HG02763 (cell line): ENCODE measurements at regions not wholly inside any gene's neighbourhood (a gene's known extent, or its start where the extent isn't known, plus 50 kb on each side); places are given as distances from the start of the nearest gene placed in this dataset.

Experiments
- ATAC-seq: cut with Tn5 transposase; IDR thresholded peaks from one replicate; pipeline ENCODE4 v1.9.1; 2021; ENCODE audit warnings: mild to moderate bottlenecking, moderate library complexity; ENCODE audit not compliant: unreplicated experiment

DNA sequence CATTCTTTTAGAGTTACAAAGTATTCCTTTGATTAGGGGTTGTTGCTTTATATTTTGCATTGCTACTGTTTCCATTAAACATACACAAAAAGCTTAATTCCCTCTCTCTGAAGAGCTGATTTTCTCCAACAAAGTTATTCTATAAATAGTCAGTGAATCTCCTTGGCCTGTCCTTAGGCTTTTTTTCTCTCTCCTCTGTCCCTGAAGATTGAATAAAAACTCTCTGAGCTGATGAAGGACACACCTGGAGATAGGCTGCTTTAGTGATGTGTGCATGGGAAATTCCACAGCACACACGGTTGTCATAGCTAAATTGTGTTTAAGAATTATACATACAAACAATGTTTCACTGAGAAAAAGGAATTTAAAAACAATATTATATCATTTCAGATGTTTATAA, 90.5 kb upstream of the TMEM106B start:
- ATAC-seq: no peak

- no peak for ATAC-seq
These were observed 87.9 kb upstream of the TMEM106B start for GRCh38 chr7:12123172-12123571.

- no peak for ATAC-seq
These were observed 87.1 kb upstream of the TMEM106B start for GRCh38 chr7:12124028-12124427.

DNA sequence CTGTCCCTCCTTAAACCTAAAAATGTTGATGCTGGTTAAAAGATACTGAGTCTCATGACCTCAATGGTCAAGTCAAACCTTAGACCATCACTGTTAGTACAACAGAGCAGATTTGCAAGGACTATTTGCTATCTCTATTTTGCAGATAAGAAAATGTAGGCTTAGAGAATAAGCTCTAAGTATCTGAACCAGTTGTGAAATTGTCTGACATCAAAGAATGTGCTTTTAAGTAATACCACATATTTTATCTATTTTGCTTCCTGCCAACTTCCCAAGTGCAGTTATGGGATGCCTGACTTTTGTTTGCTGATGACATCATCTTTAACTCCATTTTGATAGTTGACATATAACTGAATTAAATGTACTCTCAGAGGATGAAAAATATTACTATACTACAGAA, 83.6 kb upstream of the TMEM106B start:
- ATAC-seq: no peak

- ATAC-seq: no peak
These were observed 80.5 kb upstream of the TMEM106B start for GRCh38 chr7:12130609-12131008.

GRCh38 chr7:12131122-12131521, 80.0 kb upstream of the TMEM106B start:
- no peak for ATAC-seq

DNA sequence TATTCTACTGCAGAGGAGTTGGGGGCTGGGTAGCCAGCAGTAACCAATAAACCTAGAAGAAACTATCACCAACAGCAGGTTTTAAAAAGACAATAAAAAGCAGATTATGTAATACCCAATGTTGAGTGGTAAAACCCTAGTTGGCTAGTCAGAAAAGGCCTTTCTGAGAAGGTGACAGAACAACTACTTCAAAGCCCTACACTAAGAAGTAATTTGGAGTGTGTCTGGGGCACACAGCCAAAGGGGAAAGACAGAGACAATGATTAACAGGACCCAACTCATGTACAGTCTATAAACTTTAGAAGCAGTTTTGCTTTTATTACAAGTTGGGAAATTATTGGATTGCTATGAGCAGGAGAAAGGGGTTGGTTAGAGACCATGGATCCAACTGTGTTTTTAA, 77.2 kb upstream of the TMEM106B start:
- ATAC-seq: no peak

DNA sequence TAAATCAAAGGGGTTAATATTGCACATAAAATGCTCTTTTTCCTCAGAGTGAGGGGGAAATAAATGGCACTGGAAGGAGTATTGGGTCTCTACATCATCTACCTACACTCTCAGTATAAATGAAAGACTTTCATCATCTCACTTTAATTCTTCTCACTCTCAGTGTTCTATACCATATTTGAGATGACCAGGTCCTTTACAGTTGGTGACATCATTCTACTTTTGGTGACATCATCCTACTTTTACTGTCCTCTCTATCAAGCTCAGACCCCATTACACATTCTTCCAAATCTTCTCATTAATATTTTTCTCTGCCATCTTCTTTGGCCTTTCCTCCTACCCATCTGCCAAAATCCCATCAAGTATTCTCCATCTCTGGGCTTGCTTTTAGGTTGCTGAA, 74.6 kb upstream of the TMEM106B start:
- no peak for ATAC-seq

DNA sequence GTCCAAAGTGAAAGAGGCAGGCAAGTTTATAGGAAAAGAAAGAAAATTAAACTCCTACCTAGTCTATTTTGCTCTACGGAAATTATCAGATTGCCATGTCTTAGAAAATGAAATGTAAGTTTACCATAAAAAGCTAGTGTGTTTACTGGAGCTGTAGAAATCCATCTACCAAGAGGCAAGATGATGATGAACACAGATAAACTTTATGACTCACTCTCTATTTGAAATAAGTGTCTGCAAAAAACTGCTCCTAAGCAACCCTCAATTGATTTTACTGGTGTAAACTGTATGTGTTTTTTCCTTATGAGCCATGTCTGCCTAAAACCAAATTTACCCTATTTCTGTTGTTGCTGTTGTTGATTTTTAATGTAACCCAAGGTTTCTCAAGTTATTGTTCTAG, 73.8 kb upstream of the TMEM106B start:
- no peak for ATAC-seq

DNA sequence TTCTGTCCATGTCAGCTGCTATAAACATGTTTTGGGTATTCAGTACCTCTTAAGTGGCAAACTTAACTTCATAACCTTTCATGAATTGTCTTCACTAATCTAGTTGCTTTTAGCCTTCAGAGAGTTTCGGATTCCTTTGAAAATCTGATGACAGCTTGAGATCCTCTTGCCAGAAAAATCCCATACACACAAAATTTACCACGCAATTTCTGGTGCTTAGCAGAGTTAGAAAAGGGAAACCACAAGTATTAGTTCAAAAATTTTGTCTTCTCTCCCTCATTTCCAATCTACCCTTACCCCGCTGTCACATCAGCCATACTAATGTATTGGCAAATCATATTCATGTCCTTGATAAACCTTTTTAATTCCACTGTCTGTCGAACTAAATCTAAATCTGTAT, 72.7 kb upstream of the TMEM106B start:
- no peak for ATAC-seq

- no peak for ATAC-seq
These were observed 71.7 kb upstream of the TMEM106B start for GRCh38 chr7:12139416-12139815.

DNA sequence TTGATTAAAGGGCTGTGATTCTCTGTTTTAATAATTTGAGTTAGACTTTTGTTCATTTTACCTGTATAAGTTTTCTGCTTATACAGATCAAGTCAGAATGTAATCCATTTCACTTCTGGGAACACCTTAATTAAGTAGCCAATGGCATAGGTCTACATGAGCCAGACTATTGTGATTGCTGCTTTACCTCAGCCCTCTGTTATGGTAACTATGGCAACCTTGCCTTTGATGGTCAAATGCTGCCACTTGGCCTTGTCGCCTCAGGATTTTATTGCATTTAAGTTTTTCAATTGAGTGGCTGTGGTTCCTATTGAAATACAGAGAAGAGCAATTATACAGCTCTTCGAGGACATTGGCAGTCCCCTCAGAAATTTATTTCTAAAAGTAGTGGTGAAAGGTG, 64.3 kb upstream of the TMEM106B start:
- ATAC-seq: no peak

DNA sequence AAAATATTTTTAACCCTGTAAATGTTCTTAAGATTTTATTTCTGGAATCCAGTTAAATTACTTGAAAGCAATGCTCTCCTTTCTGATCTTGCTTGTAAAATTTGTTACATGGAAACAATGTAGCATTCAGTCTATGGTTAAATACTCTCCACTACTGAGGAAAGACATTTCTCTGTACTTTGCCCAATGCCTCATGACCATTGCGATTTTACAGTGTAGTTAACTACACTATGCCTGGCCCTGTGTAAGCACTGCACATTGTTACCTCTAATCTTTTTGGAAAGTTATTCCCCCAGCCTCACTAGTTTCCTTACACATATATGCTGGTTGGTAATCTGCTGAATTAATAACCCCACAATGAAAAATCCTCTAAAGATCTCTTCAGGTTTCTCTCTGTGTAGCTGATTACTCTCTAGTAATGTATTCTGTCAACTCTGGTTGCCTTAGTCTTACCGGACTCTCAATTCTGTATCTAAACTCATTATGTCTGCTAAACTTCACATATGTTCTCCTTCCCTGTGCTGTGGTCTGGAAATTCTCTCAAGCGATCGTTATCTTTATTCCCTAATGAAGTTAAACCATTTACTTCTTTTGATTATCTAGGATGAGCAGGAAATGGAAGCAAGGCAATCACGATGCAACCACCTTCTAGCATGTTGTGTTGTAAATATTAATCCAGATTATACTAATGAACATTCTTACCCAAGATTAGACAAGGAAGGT, 58.7 kb upstream of the TMEM106B start:
- no peak for ATAC-seq

DNA sequence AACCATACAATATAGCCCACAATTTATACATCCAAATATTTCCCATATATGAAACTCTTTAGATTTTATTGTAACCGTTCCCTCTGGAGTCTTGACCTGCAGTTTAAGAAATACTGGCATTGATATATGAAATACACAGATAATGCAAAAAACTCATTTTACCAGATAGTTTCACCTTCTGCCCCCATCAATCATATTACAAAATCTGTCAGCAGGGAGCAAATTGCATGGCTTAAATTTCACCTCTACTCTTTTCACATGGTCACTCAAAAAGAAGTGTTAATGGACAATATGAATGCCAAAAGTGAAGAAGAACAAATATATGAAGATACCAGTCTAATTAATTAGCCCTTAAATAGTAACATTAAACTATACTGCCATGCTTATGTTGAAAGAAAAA, 57.0 kb upstream of the TMEM106B start:
- no peak for ATAC-seq

- no peak for ATAC-seq
These were observed 53.6 kb upstream of the TMEM106B start for GRCh38 chr7:12157517-12157916.

DNA sequence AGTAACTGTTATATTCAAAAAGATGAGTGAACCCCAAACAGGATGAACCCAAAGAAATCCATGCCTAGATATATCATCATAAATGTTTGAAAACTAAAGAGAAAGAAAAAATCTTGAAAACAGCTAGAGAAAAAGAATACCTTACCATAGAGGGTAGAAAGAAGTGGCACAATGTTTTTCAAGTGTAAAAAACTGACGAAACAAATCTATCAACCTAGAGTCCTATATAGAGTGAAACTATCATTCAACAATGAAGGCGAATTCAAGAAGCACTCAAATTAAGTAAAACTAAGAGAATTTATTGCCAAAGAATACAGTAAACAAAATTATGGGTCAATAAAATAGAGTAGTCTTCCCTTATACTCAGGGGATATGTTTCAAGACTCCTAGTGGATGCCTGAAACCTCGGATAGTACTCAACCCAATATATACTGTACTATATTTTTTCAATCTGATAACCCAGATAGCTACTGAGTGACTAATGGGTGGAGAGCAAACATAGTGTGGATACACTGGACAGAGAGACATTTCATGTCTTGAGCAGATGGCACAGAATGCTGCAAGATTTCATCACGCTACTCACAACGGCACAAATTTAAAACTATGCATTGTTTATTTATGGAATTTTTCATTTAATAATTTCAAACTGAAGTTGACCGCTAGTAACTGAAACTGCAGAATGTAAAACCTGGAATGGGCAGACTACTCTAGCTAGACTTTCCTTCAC, 52.6 kb upstream of the TMEM106B start:
- ATAC-seq: no peak

DNA sequence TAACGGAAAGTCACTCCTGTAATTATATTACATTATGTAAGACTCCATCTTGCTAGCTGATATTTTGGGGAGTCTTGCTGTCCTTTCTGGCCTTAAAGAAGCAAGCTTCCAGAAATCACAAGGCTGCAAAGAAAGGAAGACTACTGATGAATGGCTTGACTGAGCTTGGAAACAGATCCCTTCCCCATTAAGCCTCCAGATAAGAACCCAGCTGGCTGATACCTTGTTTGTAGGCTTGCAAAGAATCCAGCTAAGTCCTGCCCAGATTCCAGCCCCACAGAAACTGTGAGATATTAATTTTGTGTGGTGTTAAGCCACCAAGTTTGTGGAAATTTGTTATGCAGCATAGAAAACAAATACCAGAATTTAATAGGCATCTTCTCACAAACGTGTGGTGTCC, 49.9 kb upstream of the TMEM106B start:
- no peak for ATAC-seq
